SK-N-SH (cell line): ENCODE measurements at regions not wholly inside any gene's neighbourhood (a gene's known extent, or its start where the extent isn't known, plus 50 kb on each side); places are given as distances from the start of the nearest gene placed in this dataset.

ENCODE experiments used
- CTCF ChIA-PET: fragments of 300-600, 350-600 bp; formaldehyde crosslinking; extraction: SDS; loops from one replicate; lab custom pipeline; 2021; lab: Yijun Ruan, JAX
- POLR2A ChIA-PET: fragments of 350-600 bp; sonication (Branson Sonifier 250); formaldehyde crosslinking; extraction: SDS; loops from one replicate; lab custom pipeline; 2020; ENCODE audit warnings: antibody characterized with exemption, inconsistent platforms; lab: Yijun Ruan, JAX
- DNase-seq: peaks from one replicate; pipeline ENCODE4 v3.0.0; 2012
- H2AFZ ChIP-seq: fragments of 200-600 bp; sonication (generic); 2 replicates; pipeline ENCODE4 v1.8.1; 2016; ENCODE audit warnings: antibody characterized with exemption, mild to moderate bottlenecking, low read depth
- H3F3A ChIP-seq: fragments of 200-600 bp; sonication (generic); replicated peaks from 2 replicates; pipeline ENCODE3; 2016; ENCODE audit warnings: antibody characterized with exemption, mild to moderate bottlenecking; ENCODE audit not compliant: insufficient read depth
- H3K27ac ChIP-seq, 2 experiments: fragments of 200-500 bp in 1 of 2; fragments of 200-600 bp in 1 of 2; sonication (Bioruptor generic) in 1 of 2; sonication (generic), shearing (Covaris generic) in 1 of 2; 2 replicates each; pipeline versions ENCODE4 v1.5.1 to v1.6.1; 2014 to 2016; ENCODE audit warnings: low read depth in 2 of 2, inconsistent platforms in 1 of 2, low read length in 1 of 2, mild to moderate bottlenecking in 1 of 2, mixed read lengths in 1 of 2
- H3K27me3 ChIP-seq: fragments of 200-600 bp; sonication (generic), shearing (Covaris generic); 2 replicates; pipeline ENCODE4 v1.6.1; 2016; ENCODE audit warnings: mixed run types; ENCODE audit not compliant: insufficient read depth
- H3K36me3 ChIP-seq, 2 experiments: fragments of 200-500 bp in 1 of 2; fragments of 200-600 bp in 1 of 2; sonication (Bioruptor generic) in 1 of 2; sonication (generic) in 1 of 2; replicated peaks in 1 of 2; 2 replicates each; pipeline versions ENCODE3 to v1.5.1; 2014 to 2016; ENCODE audit warnings: low read length in 1 of 2, mild to moderate bottlenecking in 1 of 2; ENCODE audit not compliant: insufficient read depth in 2 of 2, control insufficient read depth in 1 of 2
- H3K4me1 ChIP-seq, 2 experiments: fragments of 200-500 bp in 1 of 2; fragments of 200-600 bp in 1 of 2; sonication (Bioruptor generic) in 1 of 2; sonication (generic), shearing (Covaris generic) in 1 of 2; 2 replicates each; pipeline versions ENCODE4 v1.5.1 to v1.6.1; 2014 to 2016; ENCODE audit warnings: low read depth in 1 of 2, low read length in 1 of 2, mixed run types in 1 of 2; ENCODE audit not compliant: insufficient read depth in 2 of 2, control insufficient read depth in 1 of 2
- H3K4me2 ChIP-seq: fragments of 200-600 bp; sonication (generic), shearing (Covaris generic); 2 replicates; pipeline ENCODE4 v1.6.1; 2017; ENCODE audit warnings: mixed run types
- H3K4me3 ChIP-seq, 2 experiments: fragments of 200-500 bp in 1 of 2; fragments of 200-600 bp in 1 of 2; sonication (Bioruptor generic) in 1 of 2; sonication (generic), shearing (Covaris generic) in 1 of 2; 2 replicates each; pipeline versions ENCODE4 v1.5.1 to v1.8.1; 2014 to 2016; ENCODE audit warnings: low read depth in 2 of 2, inconsistent platforms in 1 of 2, low read length in 1 of 2, mild to moderate bottlenecking in 1 of 2, mixed read lengths in 1 of 2, moderate library complexity in 1 of 2
- H3K79me2 ChIP-seq: fragments of 200-600 bp; sonication (generic); 2 replicates; pipeline ENCODE4 v1.8.1; 2017; ENCODE audit warnings: mild to moderate bottlenecking; ENCODE audit not compliant: insufficient read depth
- H3K9ac ChIP-seq: fragments of 200-600 bp; sonication (generic); 2 replicates; pipeline ENCODE4 v1.6.1; 2017; ENCODE audit warnings: mixed run types
- H3K9me2 ChIP-seq: fragments of 200-600 bp; sonication (generic); 2 replicates; pipeline ENCODE4 v1.6.1; 2017; ENCODE audit warnings: mixed run types
- H3K9me3 ChIP-seq: fragments of 200-600 bp; sonication (generic); 2 replicates; pipeline ENCODE4 v1.6.1; 2017; ENCODE audit warnings: mixed run types, mild to moderate bottlenecking, moderate library complexity
- H4K20me1 ChIP-seq: fragments of 200-600 bp; sonication (generic); 2 replicates; pipeline ENCODE4 v1.6.1; 2017; ENCODE audit warnings: mild to moderate bottlenecking, mixed run types; ENCODE audit not compliant: insufficient read depth
- CTCF ChIP-seq: fragments of 200-600 bp; sonication (generic); IDR thresholded peaks from 2 replicates; pipeline ENCODE4 v1.6.1; 2017; ENCODE audit warnings: antibody characterized with exemption, mild to moderate bottlenecking, moderate library complexity
- FOXM1 ChIP-seq: IDR thresholded peaks from 2 replicates; pipeline ENCODE4 v1.4.0; 2012; ENCODE audit warnings: low read depth, mild to moderate bottlenecking
- MXI1 ChIP-seq: IDR thresholded peaks from 2 replicates; pipeline ENCODE4 v1.6.1; 2012; ENCODE audit warnings: mild to moderate bottlenecking, low read depth, low read length, improper control_type of control experiment
- NFIC ChIP-seq: IDR thresholded peaks from 2 replicates; pipeline ENCODE4 v1.4.0; 2012; ENCODE audit warnings: borderline replicate concordance
- NRF1 ChIP-seq: IDR thresholded peaks from 2 replicates; pipeline ENCODE4 v1.6.1; 2012; ENCODE audit warnings: low read depth, mild to moderate bottlenecking, low read length
- PBX3 ChIP-seq: IDR thresholded peaks from 2 replicates; pipeline ENCODE4; 2012
- POLR2AphosphoS5 ChIP-seq: IDR thresholded peaks from 2 replicates; pipeline ENCODE4 v1.6.1; 2012; ENCODE audit warnings: low read depth, low read length
- RAD21 ChIP-seq: IDR thresholded peaks from 2 replicates; pipeline ENCODE4 v1.6.1; 2012; ENCODE audit warnings: mild to moderate bottlenecking, low read length
- RXRA ChIP-seq: IDR thresholded peaks from 2 replicates; pipeline ENCODE4 v1.4.0; 2012; ENCODE audit warnings: low read depth, mild to moderate bottlenecking, borderline replicate concordance
- SMC3 ChIP-seq: IDR thresholded peaks from 2 replicates; pipeline ENCODE4 v1.6.1; 2012; ENCODE audit warnings: low read depth, low read length, improper control_type of control experiment
- TAF1 ChIP-seq: IDR thresholded peaks from 2 replicates; pipeline ENCODE4 v1.6.1; 2012; ENCODE audit warnings: low read depth, mild to moderate bottlenecking, low read length, moderate library complexity, borderline replicate concordance
- TEAD4 ChIP-seq: IDR thresholded peaks from 2 replicates; pipeline ENCODE4 v1.4.0; 2012; ENCODE audit warnings: mild to moderate bottlenecking, borderline replicate concordance; ENCODE audit not compliant: insufficient read depth
- YY1 ChIP-seq: IDR thresholded peaks from 2 replicates; pipeline ENCODE4 v1.4.0; 2012; ENCODE audit warnings: low read depth, mild to moderate bottlenecking
- WGBS: methylation state at CpG from one replicate; pipeline ENCODE4 v1.1.6; 2017; ENCODE audit warnings: low lambda C conversion rate; 5-methylcytosine and 5-hydroxymethylcytosine counted together
- TF ChIP-seq, protein P1 (sequence below): fragments of 150-350 bp; IDR thresholded peaks from 2 replicates; pipeline ENCODE4 v1.6.1; 2016; ENCODE audit warnings: mild to moderate bottlenecking, low read depth, low read length
- TF ChIP-seq, protein P2 (sequence below): IDR thresholded peaks from 2 replicates; pipeline ENCODE4 v1.4.0; 2012; ENCODE audit warnings: low read depth
- TF ChIP-seq, protein P3 (sequence below): IDR thresholded peaks from 2 replicates; pipeline ENCODE4 v1.4.0; 2012; ENCODE audit warnings: low read depth, borderline replicate concordance
- TF ChIP-seq, protein P4 (sequence below): fragments of 150-350 bp; IDR thresholded peaks from 2 replicates; pipeline ENCODE4 v1.6.1; 2017; ENCODE audit warnings: antibody characterized with exemption, low read length, low read depth, borderline replicate concordance

DNA sequence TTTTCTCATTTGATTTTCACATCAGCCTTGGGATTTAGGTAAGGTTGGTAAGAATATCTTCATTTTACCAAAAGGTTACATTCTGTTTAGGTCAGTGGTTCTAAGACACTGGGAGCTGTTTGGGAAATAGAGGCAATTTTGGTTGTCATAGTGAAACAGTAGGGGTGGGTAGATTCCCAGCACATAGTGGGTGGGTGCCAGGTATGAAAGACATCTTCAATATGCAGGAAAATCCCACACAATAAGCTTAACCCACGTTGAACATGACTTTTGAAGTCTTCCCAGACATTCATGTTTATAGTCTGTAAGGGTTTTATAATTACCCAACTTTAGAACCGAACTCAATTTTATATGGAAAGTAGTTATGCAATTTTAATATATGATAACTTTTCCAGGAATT, 249.6 kb downstream of the SNCA start:
- Histone ChIP-seq H3F3A (no peaks in the 10 kb centered on the region), H3K4me3 (no peak overlapping the region), H3K4me1 (no peaks in the 10 kb centered on the region; a peak in 1 of 4 replicates), H3K27me3 (no peaks in the 10 kb centered on the region), H3K9ac (no peak overlapping the region), H3K36me3 (no peaks in the 10 kb centered on the region), H3K9me2 (no peaks in the 10 kb centered on the region), H3K27ac (no peak overlapping the region), H3K79me2 (no peaks in the 10 kb centered on the region), H2AFZ (no peak overlapping the region), H3K4me2 (no peak overlapping the region), H3K9me3 (no peaks in the 10 kb centered on the region), H4K20me1 (no peaks in the 10 kb centered on the region)
- POLR2A ChIA-PET, result no interaction called here
- whole genome bisulfite sequencing, result 37% methylated on average over 2 of the region's 2 CpGs
- TF ChIP-seq POLR2AphosphoS5 (no peak), NRF1 (no peak), SMC3 (no peak), PBX3 (no peak), NFIC (no peak), RAD21 (no peak), RXRA (no peak), YY1 (no peak), FOXM1 (no peak), TAF1 (no peak), MXI1 (no peak)
- TF ChIP-seq, protein P1, sequence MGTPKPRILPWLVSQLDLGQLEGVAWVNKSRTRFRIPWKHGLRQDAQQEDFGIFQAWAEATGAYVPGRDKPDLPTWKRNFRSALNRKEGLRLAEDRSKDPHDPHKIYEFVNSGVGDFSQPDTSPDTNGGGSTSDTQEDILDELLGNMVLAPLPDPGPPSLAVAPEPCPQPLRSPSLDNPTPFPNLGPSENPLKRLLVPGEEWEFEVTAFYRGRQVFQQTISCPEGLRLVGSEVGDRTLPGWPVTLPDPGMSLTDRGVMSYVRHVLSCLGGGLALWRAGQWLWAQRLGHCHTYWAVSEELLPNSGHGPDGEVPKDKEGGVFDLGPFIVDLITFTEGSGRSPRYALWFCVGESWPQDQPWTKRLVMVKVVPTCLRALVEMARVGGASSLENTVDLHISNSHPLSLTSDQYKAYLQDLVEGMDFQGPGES, result no peak
- TF ChIP-seq, protein P2, sequence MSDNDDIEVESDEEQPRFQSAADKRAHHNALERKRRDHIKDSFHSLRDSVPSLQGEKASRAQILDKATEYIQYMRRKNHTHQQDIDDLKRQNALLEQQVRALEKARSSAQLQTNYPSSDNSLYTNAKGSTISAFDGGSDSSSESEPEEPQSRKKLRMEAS, result no peak
- TF ChIP-seq, protein P3, sequence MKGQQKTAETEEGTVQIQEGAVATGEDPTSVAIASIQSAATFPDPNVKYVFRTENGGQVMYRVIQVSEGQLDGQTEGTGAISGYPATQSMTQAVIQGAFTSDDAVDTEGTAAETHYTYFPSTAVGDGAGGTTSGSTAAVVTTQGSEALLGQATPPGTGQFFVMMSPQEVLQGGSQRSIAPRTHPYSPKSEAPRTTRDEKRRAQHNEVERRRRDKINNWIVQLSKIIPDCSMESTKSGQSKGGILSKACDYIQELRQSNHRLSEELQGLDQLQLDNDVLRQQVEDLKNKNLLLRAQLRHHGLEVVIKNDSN, result no peak
- TF ChIP-seq, protein P4, sequence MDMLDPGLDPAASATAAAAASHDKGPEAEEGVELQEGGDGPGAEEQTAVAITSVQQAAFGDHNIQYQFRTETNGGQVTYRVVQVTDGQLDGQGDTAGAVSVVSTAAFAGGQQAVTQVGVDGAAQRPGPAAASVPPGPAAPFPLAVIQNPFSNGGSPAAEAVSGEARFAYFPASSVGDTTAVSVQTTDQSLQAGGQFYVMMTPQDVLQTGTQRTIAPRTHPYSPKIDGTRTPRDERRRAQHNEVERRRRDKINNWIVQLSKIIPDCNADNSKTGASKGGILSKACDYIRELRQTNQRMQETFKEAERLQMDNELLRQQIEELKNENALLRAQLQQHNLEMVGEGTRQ, result no peak
- no peak for DNase-seq
- CTCF ChIA-PET, result interaction anchor here (0.9 to 1.5 kb wide), 4 partner anchors 13 to 315 kb away, joined by 3 to 5 read pairs (median 4); no protein-coding TSS in a partner anchor

- WGBS, result 23% methylated on average over 2 of the region's 2 CpGs
- no peaks in the 10 kb centered on the region for H3K9me2 ChIP-seq
- H3K9me3 ChIP-seq, result no peaks in the 10 kb centered on the region
- H3K36me3 ChIP-seq, result no peaks in the 10 kb centered on the region
- no peak overlapping the region for H2AFZ ChIP-seq
- POLR2A ChIA-PET, result no interaction called here
- no peaks in the 10 kb centered on the region for H4K20me1 ChIP-seq
- H3F3A ChIP-seq, result no peaks in the 10 kb centered on the region
- H3K4me3 ChIP-seq, result no peak overlapping the region
- DNase-seq, result no peak
- CTCF ChIA-PET, result interaction anchor here (0.6 to 1.3 kb wide), 4 partner anchors 13 to 316 kb away, joined by 3 to 4 read pairs (median 4); no protein-coding TSS in a partner anchor
- H3K9ac ChIP-seq, result no peak overlapping the region
- H3K79me2 ChIP-seq, result no peaks in the 10 kb centered on the region
- no peak overlapping the region for H3K4me2 ChIP-seq
- H3K4me1 ChIP-seq, result no peaks in the 10 kb centered on the region; a peak in 1 of 4 replicates
- no peaks in the 10 kb centered on the region for H3K27me3 ChIP-seq
- H3K27ac ChIP-seq, result no peak overlapping the region
- TF ChIP-seq CTCF (peak; percentile 57), TEAD4 (no peak), RAD21 (peak; percentile 50)
Measured at GRCh38 chr4:89586864-89587263, 250.1 kb downstream of the SNCA start.
